ENCODE measurements at regions not wholly inside any gene's neighbourhood (a gene's known extent, or its start where the extent isn't known, plus 50 kb on each side); places are given as distances from the start of the nearest gene placed in this dataset.
"Not testable (repeated sequence)": the region's sequence is repeated elsewhere in the genome, so short reads cannot be mapped to it uniquely, and the experiment has no call there.

DNA sequence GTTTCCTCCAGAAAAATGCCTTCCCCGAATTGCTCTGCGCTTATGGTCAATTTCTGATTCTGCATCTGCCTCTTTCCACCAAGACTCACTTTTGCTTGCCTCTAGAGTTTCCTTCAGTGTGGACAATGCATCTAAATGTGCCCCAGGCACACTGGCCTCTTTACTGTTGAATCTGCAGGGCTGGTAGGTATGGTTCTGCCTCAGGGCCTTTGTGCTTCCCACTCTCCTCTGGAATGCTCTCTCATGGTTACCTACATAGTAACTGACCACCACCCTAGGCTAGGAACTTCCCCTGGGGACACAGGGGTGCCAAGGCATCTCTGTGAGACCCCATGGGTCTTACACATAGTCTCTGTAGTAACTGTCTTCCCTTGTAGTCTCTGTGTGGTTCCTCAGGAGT lies 1258.6 kb downstream of the CDH12 start:
- DNase-seq, result no peak

DNA sequence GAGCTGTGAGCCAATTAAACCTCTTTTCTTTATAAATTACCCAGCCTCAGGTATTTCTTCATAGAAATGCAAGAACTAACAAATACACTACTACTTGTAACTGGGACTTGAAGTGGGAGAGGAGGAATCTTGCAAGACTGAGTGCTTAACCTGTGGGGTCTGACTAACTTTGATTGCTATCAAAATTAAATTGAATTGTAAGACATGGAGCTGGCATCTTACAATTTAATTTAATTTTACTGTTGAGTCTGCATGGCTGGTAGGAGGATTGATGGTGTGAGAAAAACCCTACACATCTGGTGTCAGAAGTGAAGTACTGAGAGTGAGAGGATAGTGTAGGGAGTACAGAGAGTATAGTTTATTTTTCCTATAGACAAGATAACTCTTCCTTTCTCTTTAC lies 1259.9 kb downstream of the CDH12 start:
- DNase-seq, result no peak

- no peak for DNase-seq
These were observed 1271.6 kb downstream of the CDH12 start for GRCh38 chr5:21581508-21581907.

- no peak for DNase-seq
These were observed 1278.2 kb downstream of the CDH12 start for GRCh38 chr5:21574961-21575360.

DNA sequence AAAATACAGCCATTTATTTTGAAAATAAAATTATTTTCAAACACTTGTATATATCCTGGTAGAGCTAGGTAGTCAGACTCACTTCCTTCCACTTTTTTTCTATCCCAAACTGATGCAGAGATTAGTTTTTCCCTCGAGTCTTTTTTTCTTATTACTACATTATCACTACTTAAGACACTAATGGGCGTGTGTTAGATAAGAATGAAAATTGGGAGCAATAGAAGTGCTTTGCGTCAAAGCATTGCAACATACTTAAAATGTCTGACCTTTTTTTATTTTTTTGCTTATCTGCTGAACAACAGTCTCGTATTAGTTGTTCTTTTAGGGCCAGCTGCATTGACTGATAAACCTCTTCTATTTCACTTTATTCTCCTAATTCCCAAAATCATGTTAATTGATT lies 1278.7 kb downstream of the CDH12 start:
- peak; percentile 69 for DNase-seq

DNA sequence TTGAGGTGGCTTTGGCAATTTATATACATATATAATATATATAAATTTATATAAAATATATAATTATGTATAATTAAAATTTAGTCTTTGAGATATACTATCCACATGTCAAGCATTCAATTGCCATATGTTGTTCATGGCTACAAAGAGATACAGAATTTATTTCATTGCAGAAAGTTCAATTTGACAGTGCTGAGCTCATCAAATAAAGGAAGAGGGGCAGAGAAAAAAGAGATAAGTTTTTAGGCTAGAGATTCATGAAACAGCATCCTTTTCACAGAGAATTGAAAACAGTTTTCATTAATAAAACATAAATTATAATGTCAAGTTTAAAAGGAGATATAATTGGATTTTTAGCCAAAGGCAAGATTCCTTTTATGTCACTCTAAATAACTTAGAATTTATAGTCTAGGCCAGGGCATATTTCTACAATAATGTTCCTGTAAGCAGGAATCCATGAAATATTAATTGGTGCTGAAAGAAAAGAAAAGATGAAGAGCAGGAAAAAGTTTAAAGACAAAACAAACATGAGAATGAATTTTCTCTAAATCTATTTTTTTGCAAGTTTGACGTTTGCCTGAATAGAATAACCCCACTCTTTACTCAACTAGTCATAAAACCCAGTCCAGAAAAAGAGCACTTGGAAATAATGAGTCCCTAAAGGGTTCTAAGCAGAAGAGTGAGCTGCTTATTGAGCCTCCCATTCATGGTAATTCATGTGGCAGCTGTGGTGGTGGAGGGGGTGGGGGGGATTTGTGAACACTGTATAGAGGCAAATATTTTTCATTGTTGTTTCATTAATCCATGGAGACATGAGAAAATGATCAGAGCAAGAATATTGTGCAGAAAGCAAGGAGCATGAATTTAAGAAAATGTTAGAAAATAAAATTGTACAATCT lies 1279.5 kb downstream of the CDH12 start:
- DNase-seq, result no peak

DNA sequence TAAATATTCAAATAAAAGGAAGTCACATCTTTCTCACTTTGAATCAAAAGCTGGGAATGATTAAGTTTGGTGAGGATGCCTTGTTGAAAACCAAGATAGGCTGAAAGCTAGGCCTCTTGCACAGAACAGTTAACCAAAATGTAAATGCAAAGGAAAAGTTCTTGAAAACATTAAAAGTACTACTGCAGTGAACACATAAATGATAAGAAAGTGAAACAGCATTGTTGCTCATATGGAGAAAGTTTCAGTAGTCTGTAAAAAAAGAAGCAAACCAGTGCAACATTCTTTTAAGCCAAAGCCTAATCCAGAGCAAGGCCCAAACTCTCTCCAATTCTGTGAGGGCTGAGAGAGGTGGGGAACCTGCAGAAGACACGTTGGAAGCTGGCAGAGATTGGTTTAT lies 1281.9 kb downstream of the CDH12 start:
- DNase-seq, result not testable (repeated sequence)

GRCh38 chr5:21559109-21559508 lies 1294.0 kb downstream of the CDH12 start:
- not testable (repeated sequence) for DNase-seq

DNA sequence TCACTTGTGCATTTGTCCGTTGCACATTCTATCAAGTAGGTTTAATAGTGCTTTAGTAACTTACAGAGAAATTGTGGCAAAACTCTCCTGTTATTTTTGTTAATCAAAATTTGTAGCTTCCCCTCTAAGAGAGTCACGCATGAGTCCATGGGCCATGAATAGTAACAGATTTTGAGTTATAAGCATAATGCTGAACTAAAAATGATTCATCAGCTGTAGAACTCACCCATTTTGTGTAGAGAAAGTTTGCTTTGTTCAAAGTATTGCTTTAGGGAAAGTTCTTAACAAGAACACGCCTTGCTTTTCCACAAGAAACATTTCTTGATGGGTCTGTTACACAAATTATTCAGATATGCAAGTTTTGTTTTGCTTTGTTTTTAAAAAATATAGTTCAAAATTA lies 1300.9 kb downstream of the CDH12 start:
- not testable (repeated sequence) for DNase-seq

GRCh38 chr5:21550916-21551315 lies 1302.2 kb downstream of the CDH12 start:
- DNase-seq, result not testable (repeated sequence)

GRCh38 chr5:21547656-21548055 lies 1305.5 kb downstream of the CDH12 start:
- DNase-seq, result not testable (repeated sequence)

GRCh38 chr5:21535114-21535513 lies 1318.0 kb downstream of the CDH12 start:
- DNase-seq, result not testable (repeated sequence)

DNA sequence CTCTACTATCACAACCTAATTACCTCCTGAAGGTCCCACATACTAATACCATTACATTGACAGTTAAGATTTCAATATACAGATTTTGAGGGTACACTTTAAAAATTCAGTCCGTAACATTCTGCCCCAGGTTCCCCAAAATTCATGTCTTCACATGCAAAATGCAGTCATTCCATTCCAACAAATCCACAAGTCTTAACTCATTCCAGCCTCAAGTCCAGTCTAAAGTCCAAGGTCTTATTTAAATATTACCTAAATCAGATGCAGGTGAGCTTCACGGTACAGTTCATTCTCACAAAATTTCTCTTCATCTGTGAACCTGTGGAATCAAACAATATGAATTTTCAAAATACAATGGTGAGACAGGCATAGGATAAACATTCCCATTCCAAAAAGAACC lies 1332.0 kb downstream of the CDH12 start:
- DNase-seq, result not testable (repeated sequence)

GRCh38 chr5:21496926-21497325 lies 1356.2 kb downstream of the CDH12 start:
- not testable (repeated sequence) for DNase-seq

DNA sequence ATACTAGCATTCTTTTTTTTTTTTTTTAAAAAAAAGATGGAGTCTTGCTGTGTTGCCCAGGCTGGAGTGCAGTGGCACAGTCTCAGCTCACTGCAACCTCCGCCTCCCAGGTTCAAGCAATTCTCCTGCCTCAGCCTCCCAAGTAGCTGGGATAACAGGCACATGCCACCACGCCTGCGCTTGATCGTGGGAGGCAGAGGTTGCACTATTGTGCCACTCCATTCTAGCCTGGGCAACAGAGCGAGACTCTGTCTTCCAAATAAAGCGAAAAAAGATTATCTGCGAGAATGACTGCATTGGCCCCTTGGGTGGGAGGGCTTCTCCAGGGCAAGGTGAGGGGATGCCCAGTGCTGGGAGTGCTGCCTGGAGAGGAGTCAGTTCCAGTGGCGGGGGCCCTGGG lies 1357.1 kb downstream of the CDH12 start:
- DNase-seq, result not testable (repeated sequence)

- not testable (repeated sequence) for DNase-seq
These were observed 1357.9 kb downstream of the CDH12 start for GRCh38 chr5:21495235-21495634.

DNA sequence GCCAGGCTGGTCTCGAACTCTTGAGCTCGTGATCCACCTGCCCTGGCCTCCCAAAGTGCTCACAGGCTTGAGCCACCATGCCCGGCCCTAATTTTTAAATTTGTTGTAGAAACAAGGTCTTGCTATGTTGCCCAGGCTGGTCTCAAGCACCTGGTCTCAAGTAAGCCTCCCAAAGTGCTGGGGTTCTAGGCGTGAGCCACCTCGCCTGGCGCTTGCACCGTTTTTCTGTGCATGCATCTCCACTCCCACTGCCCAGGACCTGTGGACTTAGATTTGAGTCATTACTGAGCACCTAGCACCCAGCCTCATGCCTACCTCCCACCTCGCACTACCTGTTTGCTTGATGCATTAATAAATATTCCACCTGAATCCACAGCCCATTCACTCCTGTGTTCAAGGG lies 1359.1 kb downstream of the CDH12 start:
- DNase-seq, result not testable (repeated sequence)

DNA sequence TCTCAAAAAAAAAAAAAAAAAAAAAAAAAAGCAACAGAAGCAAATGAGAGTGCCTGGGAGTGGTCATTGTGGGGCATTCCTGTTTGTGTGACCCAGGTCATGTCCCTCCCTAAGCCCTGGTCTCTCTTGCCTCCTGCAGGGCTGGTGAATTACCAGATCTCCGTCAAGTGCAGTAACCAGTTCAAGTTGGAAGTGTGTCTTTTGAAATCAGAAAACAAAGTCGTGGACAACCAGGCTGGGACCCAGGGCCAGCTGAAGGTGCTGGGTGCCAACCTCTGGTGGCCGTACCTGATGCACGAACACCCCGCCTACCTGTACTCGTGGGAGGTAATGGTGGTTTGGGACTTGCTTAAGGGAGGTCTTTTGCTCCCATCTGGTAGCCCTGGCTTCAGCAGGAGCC lies 1362.0 kb downstream of the CDH12 start:
- not testable (repeated sequence) for DNase-seq

DNA sequence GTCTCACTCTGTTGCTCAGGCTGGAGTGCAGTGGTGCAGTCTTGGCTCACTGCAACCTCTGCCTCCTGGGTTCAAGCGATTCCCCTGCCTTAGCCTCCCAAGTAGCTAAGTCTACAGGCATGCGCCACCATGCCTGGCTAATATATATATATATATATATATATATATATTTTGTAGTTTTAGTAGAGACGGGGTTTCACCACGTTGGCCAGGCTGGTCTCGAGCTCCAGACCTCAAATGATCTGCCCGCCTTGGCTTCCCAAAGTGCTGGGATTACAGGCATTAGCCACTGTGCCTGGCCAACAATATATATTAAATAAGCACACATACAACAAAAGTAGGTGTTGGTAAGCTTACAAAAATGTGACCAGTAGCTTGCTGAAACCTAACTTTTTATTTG lies 1364.3 kb downstream of the CDH12 start:
- DNase-seq, result not testable (repeated sequence)

DNA sequence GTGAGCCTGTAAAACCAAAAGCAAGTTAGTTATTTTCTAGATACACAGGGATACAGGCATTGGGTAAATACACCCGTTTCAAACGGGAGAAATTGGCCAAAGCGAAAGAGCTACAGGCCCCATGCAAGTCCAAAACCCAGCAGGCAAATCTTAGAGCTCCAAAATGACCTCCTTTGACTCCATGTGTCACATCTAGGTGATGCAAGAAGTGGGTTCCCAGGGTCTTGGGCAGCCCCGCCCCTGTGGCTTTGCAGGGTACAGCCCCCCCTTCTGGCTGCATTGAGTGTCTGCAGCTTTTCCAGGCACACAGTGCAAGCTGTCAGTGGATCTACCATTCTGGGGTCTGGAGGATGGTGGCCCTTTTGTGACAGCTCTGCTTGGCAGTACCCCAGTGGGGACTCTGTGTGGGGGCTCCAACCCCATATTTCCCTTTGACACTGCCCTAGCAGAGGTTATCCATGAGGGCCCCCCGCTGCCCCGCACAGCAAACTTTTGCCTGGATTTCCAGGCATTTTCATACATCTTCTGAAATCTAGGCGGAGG lies 1367.6 kb downstream of the CDH12 start:
- not testable (repeated sequence) for DNase-seq

DNA sequence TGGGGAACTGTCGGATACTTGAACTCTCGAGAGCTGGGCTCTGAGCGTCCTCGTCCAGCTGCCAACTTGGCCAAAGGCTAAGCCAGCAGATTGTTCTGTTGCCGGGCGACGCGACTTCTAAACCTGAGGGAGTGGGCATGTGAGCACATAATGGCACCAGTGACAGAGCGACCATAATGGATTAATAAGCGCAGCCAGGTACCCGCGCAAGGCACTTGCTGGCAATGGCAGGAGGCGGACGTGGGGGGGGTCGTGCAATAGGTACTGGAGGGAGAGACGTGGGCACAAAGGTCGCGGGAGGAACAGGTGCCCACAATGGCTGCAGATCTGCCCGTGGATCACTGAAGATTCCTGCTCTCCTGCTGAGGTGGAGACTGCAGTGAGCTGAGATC lies 1368.7 kb downstream of the CDH12 start:
- DNase-seq, result not testable (repeated sequence)

GRCh38 chr5:21483790-21484497 lies 1369.2 kb downstream of the CDH12 start:
- not testable (repeated sequence) for DNase-seq

DNA sequence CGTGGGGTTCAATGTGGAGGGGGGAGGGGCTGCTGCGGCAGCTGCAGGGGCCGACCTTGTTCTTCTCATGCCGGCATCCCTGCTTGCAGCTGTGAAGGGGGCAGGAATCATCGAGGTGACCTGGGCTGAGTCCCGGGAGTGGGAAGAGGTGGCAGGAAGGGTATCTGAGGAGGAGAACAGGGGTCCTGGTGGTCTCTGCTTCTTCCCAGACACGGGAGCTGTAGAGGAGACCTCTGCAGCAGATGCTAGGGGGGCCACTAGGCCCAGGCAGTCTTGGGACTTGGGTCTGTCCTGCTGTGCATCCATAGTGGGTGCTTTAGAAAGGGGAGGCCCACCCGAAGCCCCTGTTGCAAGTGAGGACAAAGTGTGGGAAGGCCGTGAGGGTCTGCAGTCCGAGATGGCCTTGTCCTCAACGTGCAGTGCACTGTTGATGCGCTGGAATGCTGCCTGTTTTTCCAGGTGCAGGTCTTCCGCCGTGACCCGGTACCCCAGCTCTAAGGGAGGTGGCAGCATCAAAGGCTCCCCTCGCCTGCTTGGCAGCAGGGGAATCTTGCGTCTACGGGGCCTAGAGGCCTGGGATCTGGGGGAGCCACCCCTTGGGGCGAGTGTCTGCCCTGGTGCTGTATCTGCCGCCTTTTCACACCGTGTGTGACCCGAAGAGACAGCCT lies 1370.0 kb downstream of the CDH12 start:
- DNase-seq, result not testable (repeated sequence)
